GM18861 (cell line): ENCODE measurements at regions not wholly inside any gene's neighbourhood (a gene's known extent, or its start where the extent isn't known, plus 50 kb on each side); places are given as distances from the start of the nearest gene placed in this dataset.

ENCODE experiments used
- ATAC-seq: cut with Tn5 transposase; IDR thresholded peaks from one replicate; pipeline ENCODE4 v1.9.1; 2021; ENCODE audit not compliant: unreplicated experiment

GRCh38 chr13:67630640-67631039 is 400.5 kb upstream of the PCDH9 start:
- ATAC-seq = no peak

GRCh38 chr13:67623630-67624029 is 393.5 kb upstream of the PCDH9 start:
- ATAC-seq = no peak

GRCh38 chr13:67620665-67621064 is 390.5 kb upstream of the PCDH9 start:
- ATAC-seq = no peak

GRCh38 chr13:67619995-67620380 is 389.9 kb upstream of the PCDH9 start:
- no peak for ATAC-seq

- ATAC-seq = no peak
These were observed 389.3 kb upstream of the PCDH9 start for GRCh38 chr13:67619351-67619994.

GRCh38 chr13:67614579-67614978 is 384.4 kb upstream of the PCDH9 start:
- no peak for ATAC-seq

- ATAC-seq = no peak
These were observed 383.9 kb upstream of the PCDH9 start for GRCh38 chr13:67614013-67614412.

- no peak for ATAC-seq
These were observed 358.5 kb upstream of the PCDH9 start for GRCh38 chr13:67588607-67589006.

GRCh38 chr13:67577361-67577760 is 347.2 kb upstream of the PCDH9 start:
- ATAC-seq = no peak

- no peak for ATAC-seq
These were observed 344.4 kb upstream of the PCDH9 start for GRCh38 chr13:67574320-67575233.

GRCh38 chr13:67568205-67568604 is 338.1 kb upstream of the PCDH9 start:
- ATAC-seq = no peak

GRCh38 chr13:67557642-67558241 is 327.6 kb upstream of the PCDH9 start:
- ATAC-seq = no peak

GRCh38 chr13:67557118-67557517 is 327.0 kb upstream of the PCDH9 start:
- ATAC-seq = no peak

GRCh38 chr13:67554746-67555452 is 324.8 kb upstream of the PCDH9 start:
- ATAC-seq = no peak

GRCh38 chr13:67554286-67554685 is 324.1 kb upstream of the PCDH9 start:
- ATAC-seq = no peak

- no peak for ATAC-seq
These were observed 319.2 kb upstream of the PCDH9 start for GRCh38 chr13:67549331-67549730.

- no peak for ATAC-seq
These were observed 308.8 kb upstream of the PCDH9 start for GRCh38 chr13:67538906-67539305.

GRCh38 chr13:67520886-67521285 is 290.8 kb upstream of the PCDH9 start:
- ATAC-seq = no peak

- ATAC-seq = no peak
These were observed 289.2 kb upstream of the PCDH9 start for GRCh38 chr13:67519356-67519755.

GRCh38 chr13:67518785-67519184 is 288.6 kb upstream of the PCDH9 start:
- no peak for ATAC-seq

GRCh38 chr13:67515895-67516294 is 285.8 kb upstream of the PCDH9 start:
- ATAC-seq = no peak
